Fibroblast of skin of abdomen (primary cell): ENCODE measurements at regions not wholly inside any gene's neighbourhood (a gene's known extent, or its start where the extent isn't known, plus 50 kb on each side); places are given as distances from the start of the nearest gene placed in this dataset.
"Not testable (repeated sequence)": the region's sequence is repeated elsewhere in the genome, so short reads cannot be mapped to it uniquely, and the experiment has no call there.

Source experiments
- DNase-seq: peaks from one replicate; pipeline ENCODE4 v3.0.0-alpha.2; 2013

GRCh38 chr7:153537271-153537670, 514.9 kb upstream of the DPP6 start:
- no peak for DNase-seq

- no peak for DNase-seq
These were observed 510.3 kb upstream of the DPP6 start for GRCh38 chr7:153541903-153542302.

- no peak for DNase-seq
These were observed 509.0 kb upstream of the DPP6 start for GRCh38 chr7:153543232-153543631.

GRCh38 chr7:153550173-153550572, 502.0 kb upstream of the DPP6 start:
- DNase-seq: no peak

GRCh38 chr7:153564391-153564790, 487.8 kb upstream of the DPP6 start:
- no peak for DNase-seq

- no peak for DNase-seq
These were observed 485.9 kb upstream of the DPP6 start for GRCh38 chr7:153566324-153566723.

- DNase-seq: no peak
These were observed 484.8 kb upstream of the DPP6 start for GRCh38 chr7:153567426-153567825.

- DNase-seq: not testable (repeated sequence)
These were observed 482.7 kb upstream of the DPP6 start for GRCh38 chr7:153569520-153569919.

- no peak for DNase-seq
These were observed 476.1 kb upstream of the DPP6 start for GRCh38 chr7:153576096-153576495.

GRCh38 chr7:153581419-153581818, 470.8 kb upstream of the DPP6 start:
- no peak for DNase-seq

- DNase-seq: no peak
These were observed 468.1 kb upstream of the DPP6 start for GRCh38 chr7:153584132-153584531.

GRCh38 chr7:153588586-153588985, 463.6 kb upstream of the DPP6 start:
- DNase-seq: no peak

- DNase-seq: no peak
These were observed 462.1 kb upstream of the DPP6 start for GRCh38 chr7:153590136-153590535.

- no peak for DNase-seq
These were observed 461.6 kb upstream of the DPP6 start for GRCh38 chr7:153590571-153590970.

GRCh38 chr7:153607354-153607753, 444.8 kb upstream of the DPP6 start:
- DNase-seq: no peak

GRCh38 chr7:153616711-153617325, 435.4 kb upstream of the DPP6 start:
- DNase-seq: no peak

GRCh38 chr7:153627323-153627722, 424.9 kb upstream of the DPP6 start:
- no peak for DNase-seq

- no peak for DNase-seq
These were observed 423.8 kb upstream of the DPP6 start for GRCh38 chr7:153628406-153628805.

- no peak for DNase-seq
These were observed 423.4 kb upstream of the DPP6 start for GRCh38 chr7:153628825-153629224.

GRCh38 chr7:153638821-153639435, 413.3 kb upstream of the DPP6 start:
- DNase-seq: no peak

- no peak for DNase-seq
These were observed 411.6 kb upstream of the DPP6 start for GRCh38 chr7:153640586-153640985.

GRCh38 chr7:153641199-153641598, 411.0 kb upstream of the DPP6 start:
- no peak for DNase-seq

- DNase-seq: no peak
These were observed 409.2 kb upstream of the DPP6 start for GRCh38 chr7:153642989-153643388.

GRCh38 chr7:153657182-153657800, 394.9 kb upstream of the DPP6 start:
- no peak for DNase-seq
